ENCODE measurements at regions not wholly inside any gene's neighbourhood (a gene's known extent, or its start where the extent isn't known, plus 50 kb on each side); places are given as distances from the start of the nearest gene placed in this dataset.

DNA sequence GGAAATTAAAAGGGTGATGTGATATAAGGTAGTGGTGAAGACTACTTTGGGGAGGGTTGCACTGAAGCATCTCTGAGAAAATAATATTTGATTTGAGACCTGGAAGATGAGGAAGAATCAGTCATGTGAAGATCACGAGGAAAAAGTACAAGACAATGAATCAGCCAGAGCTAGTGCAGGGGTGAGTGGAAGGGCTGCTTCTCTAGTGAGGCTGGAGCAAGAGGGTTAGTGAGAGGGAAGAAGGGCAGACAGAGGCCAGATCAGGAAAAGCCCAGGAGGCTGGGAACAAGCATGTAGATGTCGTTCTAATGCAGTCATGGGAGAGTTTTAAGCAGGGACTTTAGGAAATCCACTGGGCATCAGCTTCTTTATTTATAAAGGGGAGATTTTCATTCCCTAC, 504.2 kb upstream of the SALL1 start:
- TF ChIP-seq TCF12 (IDR thresholded peaks at IDR 0.05; ENCODE audit: low read depth) (no peak), YY1 (IDR thresholded peaks at IDR 0.05; ENCODE audit: low read depth) (no peak)
